Breast epithelium (tissue), 4 donors: ENCODE measurements at regions not wholly inside any gene's neighbourhood (a gene's known extent, or its start where the extent isn't known, plus 50 kb on each side); places are given as distances from the start of the nearest gene placed in this dataset.
"Not testable (repeated sequence)": the region's sequence is repeated elsewhere in the genome, so short reads cannot be mapped to it uniquely, and the experiment has no call there.

Experiments
- DNase-seq, 2 donors: peaks; one replicate each; pipeline ENCODE4 v3.0.0-alpha.2; 2019; ENCODE audit warnings: low spot score in 2 of 2
- H3K27ac ChIP-seq, 2 donors: fragments of 200-600 bp; sonication (generic) in 1 of 2; one replicate each; pipeline ENCODE4 v1.5.1; 2016 to 2019; ENCODE audit warnings: mild to moderate bottlenecking in 1 of 2
- H3K27me3 ChIP-seq, 2 donors: fragments of 200-600 bp; sonication (generic) in 1 of 2; one replicate each; pipeline versions ENCODE4 v1.5.1 to v1.6.0; 2017 to 2019; ENCODE audit warnings: control low read depth in 1 of 2, mild to moderate bottlenecking in 1 of 2
- H3K36me3 ChIP-seq: fragments of 200-600 bp; one replicate; pipeline ENCODE4 v1.5.1; 2019
- H3K4me1 ChIP-seq, 2 donors: fragments of 200-600 bp; sonication (generic); one replicate each; pipeline ENCODE4 v1.5.1; 2016 to 2019; ENCODE audit warnings: control low read depth in 1 of 2
- H3K4me3 ChIP-seq, 3 donors: fragments of 200-600 bp; sonication (generic); 1 replicate in 2 of 3; 2 replicates in 1 of 3; pipeline ENCODE4 v1.5.1; 2016 to 2019; ENCODE audit warnings: mild to moderate bottlenecking in 3 of 3, moderate library complexity in 2 of 3
- H3K9me3 ChIP-seq, 2 donors: fragments of 200-600 bp; sonication (generic) in 1 of 2; one replicate each; pipeline ENCODE4 v1.5.1; 2016 to 2019; ENCODE audit warnings: control low read depth in 1 of 2
- POLR2A ChIP-seq: fragments of 450-650 bp; IDR thresholded peaks from one replicate; pipeline ENCODE4 v1.6.1; 2016; ENCODE audit warnings: antibody characterized with exemption, mild to moderate bottlenecking, moderate library complexity
- POLR2AphosphoS5 ChIP-seq, 3 donors: sonication (generic); formaldehyde crosslinking; IDR thresholded peaks; one replicate each; pipeline ENCODE4 v1.6.1; 2017; ENCODE audit warnings: antibody characterized with exemption in 3 of 3
- intact Hi-C: fragments of 100-400 bp; cut with DNase I; formaldehyde crosslinking; loops from one replicate; pipeline ENCODE4 v1.15.1; 2023; ENCODE audit warnings: low total_unique reads
- TF ChIP-seq, protein P1 (sequence below), 3 donors: fragments of 450-650 bp; IDR thresholded peaks; one replicate each; pipeline ENCODE4 v1.5.1; 2016 to 2017; ENCODE audit warnings: antibody characterized with exemption in 3 of 3, mild to moderate bottlenecking in 3 of 3, moderate library complexity in 3 of 3

DNA sequence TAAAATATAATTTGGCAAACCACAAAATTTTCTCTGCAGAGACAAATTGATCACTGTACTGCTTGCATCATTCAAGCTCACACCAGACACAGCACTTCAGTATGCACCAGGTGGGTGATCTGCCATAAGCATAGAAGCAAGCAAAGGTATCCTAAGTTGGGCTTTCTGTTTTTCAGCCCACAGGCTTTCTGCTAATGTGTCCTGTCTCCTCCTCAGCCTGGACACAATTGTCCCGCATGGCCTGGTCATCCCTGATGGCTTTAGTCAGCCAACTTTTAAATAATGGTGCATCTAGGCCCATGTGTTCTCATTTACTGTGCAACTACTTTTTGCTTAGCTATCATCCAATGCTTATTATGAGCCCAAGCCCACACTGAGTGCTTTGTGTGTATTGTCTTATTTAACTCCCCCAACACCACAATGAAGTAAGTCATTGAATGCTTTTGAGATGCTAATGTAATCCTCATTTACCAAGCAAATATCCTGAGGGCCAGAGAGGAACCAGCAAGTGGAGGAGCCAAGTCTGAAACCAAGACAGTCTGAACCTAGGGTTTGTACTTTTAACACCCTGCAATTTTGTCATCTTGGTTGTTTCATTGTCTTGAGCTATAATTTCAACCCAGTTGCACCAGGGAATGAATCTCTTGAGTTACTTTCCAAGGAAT, 111.2 kb upstream of the SETBP1 start:
- Histone ChIP-seq H3K36me3 (no peaks in the 10 kb centered on the region), H3K4me1 (no peaks in the 10 kb centered on the region), H3K27ac (no peak overlapping the region), H3K4me3 (no peak overlapping the region), H3K27me3 (no peaks in the 10 kb centered on the region), H3K9me3 (no peaks in the 10 kb centered on the region)
- no peak for DNase-seq
- intact Hi-C loops: no loop called here
- TF ChIP-seq POLR2A (no peak), POLR2AphosphoS5 (IDR thresholded peaks at IDR 0.05) (no peak)
- TF ChIP-seq, protein P1, sequence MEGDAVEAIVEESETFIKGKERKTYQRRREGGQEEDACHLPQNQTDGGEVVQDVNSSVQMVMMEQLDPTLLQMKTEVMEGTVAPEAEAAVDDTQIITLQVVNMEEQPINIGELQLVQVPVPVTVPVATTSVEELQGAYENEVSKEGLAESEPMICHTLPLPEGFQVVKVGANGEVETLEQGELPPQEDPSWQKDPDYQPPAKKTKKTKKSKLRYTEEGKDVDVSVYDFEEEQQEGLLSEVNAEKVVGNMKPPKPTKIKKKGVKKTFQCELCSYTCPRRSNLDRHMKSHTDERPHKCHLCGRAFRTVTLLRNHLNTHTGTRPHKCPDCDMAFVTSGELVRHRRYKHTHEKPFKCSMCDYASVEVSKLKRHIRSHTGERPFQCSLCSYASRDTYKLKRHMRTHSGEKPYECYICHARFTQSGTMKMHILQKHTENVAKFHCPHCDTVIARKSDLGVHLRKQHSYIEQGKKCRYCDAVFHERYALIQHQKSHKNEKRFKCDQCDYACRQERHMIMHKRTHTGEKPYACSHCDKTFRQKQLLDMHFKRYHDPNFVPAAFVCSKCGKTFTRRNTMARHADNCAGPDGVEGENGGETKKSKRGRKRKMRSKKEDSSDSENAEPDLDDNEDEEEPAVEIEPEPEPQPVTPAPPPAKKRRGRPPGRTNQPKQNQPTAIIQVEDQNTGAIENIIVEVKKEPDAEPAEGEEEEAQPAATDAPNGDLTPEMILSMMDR (IDR thresholded peaks at IDR 0.05): no peak

DNA sequence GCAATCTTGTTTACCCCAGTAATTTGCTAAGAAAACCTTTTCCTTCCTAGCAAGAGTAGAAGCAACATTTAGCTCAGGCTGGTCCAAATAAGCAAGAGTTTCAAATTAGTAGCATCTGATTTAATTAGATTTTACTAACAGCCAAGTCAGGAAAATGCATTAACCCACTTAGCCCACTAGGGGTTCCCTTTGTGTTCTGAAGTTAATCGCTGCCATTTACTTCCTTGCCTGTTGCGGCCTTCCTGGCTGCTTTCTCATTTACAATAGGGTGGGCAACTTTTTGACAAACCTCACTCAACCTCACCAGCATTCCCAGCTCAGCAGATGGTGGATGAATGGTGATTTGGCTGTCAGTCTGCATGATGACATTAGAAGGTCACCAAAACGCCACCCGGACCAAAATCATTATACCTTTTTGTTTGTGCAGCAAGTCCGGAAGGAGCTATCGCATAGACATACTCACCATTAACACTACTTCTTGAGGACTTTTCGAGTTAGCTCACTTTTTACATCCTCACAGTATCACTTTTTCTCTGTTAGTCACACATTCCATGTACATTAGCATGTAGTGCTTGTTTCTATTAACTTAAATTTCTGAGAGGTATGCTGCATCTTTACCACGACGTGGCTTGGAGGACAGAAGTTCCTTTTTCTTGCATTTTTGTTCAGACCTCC, 101.5 kb upstream of the SETBP1 start:
- DNase-seq: no peak
- no peak overlapping the region for H3K27ac ChIP-seq
- TF ChIP-seq POLR2A (no peak), POLR2AphosphoS5 (IDR thresholded peaks at IDR 0.05) (no peak)
- TF ChIP-seq, protein P1 (IDR thresholded peaks at IDR 0.05): peak in 1 of 3 donors; percentile 32
- no peak overlapping the region for H3K4me3 ChIP-seq
- intact Hi-C loops: loop anchor here (5.0 kb wide), 1 partner anchor 428 kb away; no protein-coding TSS in a partner anchor
- no peaks in the 10 kb centered on the region for H3K4me1 ChIP-seq
- no peaks in the 10 kb centered on the region for H3K9me3 ChIP-seq
- no peaks in the 10 kb centered on the region for H3K36me3 ChIP-seq
- H3K27me3 ChIP-seq: no peaks in the 10 kb centered on the region

DNA sequence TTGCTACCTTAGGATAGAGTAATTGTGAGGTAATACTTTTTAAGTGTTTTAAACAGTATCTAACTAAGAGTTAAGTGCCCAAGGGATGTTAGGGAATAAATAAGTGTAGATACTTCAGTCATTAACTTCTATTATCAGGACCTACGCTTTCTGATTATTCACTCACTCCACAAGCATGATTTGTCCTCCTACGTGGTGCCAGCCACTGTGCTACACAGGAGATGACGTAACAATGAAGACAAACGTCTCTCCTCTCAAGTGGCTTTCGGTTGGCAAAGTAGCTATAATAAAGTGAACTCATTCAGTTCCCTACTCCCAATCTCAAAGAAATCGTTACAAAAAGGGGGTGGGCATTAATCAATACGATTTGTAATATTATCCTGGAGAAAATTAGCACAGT, 100.9 kb upstream of the SETBP1 start:
- intact Hi-C loops: loop anchor here (5.0 kb wide), 1 partner anchor 428 kb away; no protein-coding TSS in a partner anchor
- Histone ChIP-seq H3K27ac (no peak overlapping the region), H3K36me3 (no peaks in the 10 kb centered on the region), H3K4me1 (no peaks in the 10 kb centered on the region), H3K4me3 (no peak overlapping the region), H3K9me3 (no peaks in the 10 kb centered on the region), H3K27me3 (no peaks in the 10 kb centered on the region)
- TF ChIP-seq, protein P1 (IDR thresholded peaks at IDR 0.05): no peak
- TF ChIP-seq POLR2AphosphoS5 (IDR thresholded peaks at IDR 0.05) (no peak), POLR2A (no peak)
- no peak for DNase-seq

DNA sequence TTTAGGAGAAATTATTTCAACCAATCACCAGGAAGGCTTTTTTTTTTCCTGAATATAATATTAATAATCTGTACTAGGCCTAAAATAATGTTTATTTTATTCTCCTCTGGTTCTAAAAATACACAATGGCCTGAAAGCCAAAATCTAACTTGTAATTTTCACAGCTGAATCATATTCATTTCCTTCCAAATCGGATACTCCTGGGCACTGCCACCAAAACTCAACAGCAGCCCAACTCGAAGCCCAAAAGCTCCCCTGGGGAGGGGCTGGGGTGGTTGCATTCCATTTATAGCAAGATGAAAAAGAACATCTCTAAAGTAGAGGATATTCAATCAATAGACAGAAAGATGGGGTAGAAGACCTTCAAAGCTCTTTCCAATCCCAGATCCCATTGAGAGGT, 100.5 kb upstream of the SETBP1 start:
- H3K27ac ChIP-seq: no peak overlapping the region
- intact Hi-C loops: no loop called here
- H3K9me3 ChIP-seq: no peaks in the 10 kb centered on the region
- H3K36me3 ChIP-seq: no peaks in the 10 kb centered on the region
- H3K27me3 ChIP-seq: no peaks in the 10 kb centered on the region
- no peaks in the 10 kb centered on the region for H3K4me1 ChIP-seq
- no peak for DNase-seq
- TF ChIP-seq, protein P1 (IDR thresholded peaks at IDR 0.05): no peak
- TF ChIP-seq POLR2A (no peak), POLR2AphosphoS5 (IDR thresholded peaks at IDR 0.05) (no peak)
- no peak overlapping the region for H3K4me3 ChIP-seq

DNA sequence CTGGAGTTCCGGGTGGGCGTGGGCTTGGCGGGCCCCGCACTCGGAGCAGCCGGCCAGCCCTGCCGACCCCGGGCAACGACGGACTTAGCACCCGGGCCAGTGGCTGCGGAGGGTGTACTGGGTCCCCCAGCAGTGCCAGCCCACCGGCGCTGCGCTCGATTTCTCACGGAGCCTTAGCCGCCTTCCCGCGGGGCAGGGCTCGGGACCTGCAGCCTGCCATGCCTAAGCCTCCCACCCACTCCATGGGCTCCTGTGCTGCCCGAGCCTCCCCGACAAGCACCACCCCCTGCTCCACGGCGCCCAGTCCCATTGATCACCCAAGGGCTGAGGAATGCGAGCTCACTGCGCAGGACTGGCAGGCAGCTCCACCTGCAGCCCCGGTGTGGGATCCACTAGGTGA, 99.9 kb upstream of the SETBP1 start:
- H3K27me3 ChIP-seq, DNase-seq, H3K4me1 ChIP-seq, H3K4me3 ChIP-seq, H3K27ac ChIP-seq, H3K36me3 ChIP-seq, H3K9me3 ChIP-seq, intact Hi-C loops: not testable (repeated sequence)
